ENCODE measurements at regions not wholly inside any gene's neighbourhood (a gene's known extent, or its start where the extent isn't known, plus 50 kb on each side); places are given as distances from the start of the nearest gene placed in this dataset.

- no TSS peak for BruUV-seq (replicated peaks)
- intact Hi-C loops (cut with micrococcal nuclease; ENCODE audit: unreplicated experiment), result no loop called here
These were observed 662.5 kb upstream of the SOX9 start for GRCh38 chr17:71458322-71458721.

GRCh38 chr17:71460943-71461342 is 659.9 kb upstream of the SOX9 start:
- TF ChIP-seq, protein P1, sequence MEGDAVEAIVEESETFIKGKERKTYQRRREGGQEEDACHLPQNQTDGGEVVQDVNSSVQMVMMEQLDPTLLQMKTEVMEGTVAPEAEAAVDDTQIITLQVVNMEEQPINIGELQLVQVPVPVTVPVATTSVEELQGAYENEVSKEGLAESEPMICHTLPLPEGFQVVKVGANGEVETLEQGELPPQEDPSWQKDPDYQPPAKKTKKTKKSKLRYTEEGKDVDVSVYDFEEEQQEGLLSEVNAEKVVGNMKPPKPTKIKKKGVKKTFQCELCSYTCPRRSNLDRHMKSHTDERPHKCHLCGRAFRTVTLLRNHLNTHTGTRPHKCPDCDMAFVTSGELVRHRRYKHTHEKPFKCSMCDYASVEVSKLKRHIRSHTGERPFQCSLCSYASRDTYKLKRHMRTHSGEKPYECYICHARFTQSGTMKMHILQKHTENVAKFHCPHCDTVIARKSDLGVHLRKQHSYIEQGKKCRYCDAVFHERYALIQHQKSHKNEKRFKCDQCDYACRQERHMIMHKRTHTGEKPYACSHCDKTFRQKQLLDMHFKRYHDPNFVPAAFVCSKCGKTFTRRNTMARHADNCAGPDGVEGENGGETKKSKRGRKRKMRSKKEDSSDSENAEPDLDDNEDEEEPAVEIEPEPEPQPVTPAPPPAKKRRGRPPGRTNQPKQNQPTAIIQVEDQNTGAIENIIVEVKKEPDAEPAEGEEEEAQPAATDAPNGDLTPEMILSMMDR (conservative IDR thresholded peaks at IDR 0.05; ENCODE audit: low read depth, low read length), result peak; percentile 61
- TF ChIP-seq EZH2 (IDR thresholded peaks at IDR 0.05; ENCODE audit: borderline replicate concordance, low read depth, low read length, poor library complexity, severe bottlenecking), result no peak
- DNase-seq (ENCODE audit: low spot score), result peak; percentile 40
- no peak overlapping the region for H3K27ac ChIP-seq (ENCODE audit: low read depth, low read length, poor library complexity, severe bottlenecking)
- CTCF ChIA-PET, result interaction anchor here (0.6 to 1.2 kb wide), 4 partner anchors 12 to 660 kb away, joined by 3 to 4 read pairs (median 3); partner anchors contain the start of gene SOX9
- no peaks in the 10 kb centered on the region for H3K27me3 ChIP-seq (replicated peaks; ENCODE audit: insufficient read depth, low read depth, low read length, poor library complexity)
- no TSS peak for BruUV-seq (replicated peaks)
- intact Hi-C loops (cut with micrococcal nuclease; ENCODE audit: unreplicated experiment), result loop anchor here (1.0 to 2.0 kb wide), 2 partner anchors 694 to 825 kb away; no protein-coding TSS in a partner anchor
- POLR2A ChIA-PET (ENCODE audit: low non-redundant PET), result interaction anchor here (0.7 kb wide), 1 partner anchor 79 kb away, joined by 7 read pairs; no protein-coding TSS in a partner anchor
- H3K4me3 ChIP-seq (ENCODE audit: low read depth, low read length, poor library complexity, severe bottlenecking), result no peak overlapping the region
- H3K9me3 ChIP-seq (ENCODE audit: low read depth, low read length, poor library complexity, severe bottlenecking), result no peaks in the 10 kb centered on the region
- H3K4me1 ChIP-seq (ENCODE audit: insufficient read depth, low read length, poor library complexity, severe bottlenecking), result no peaks in the 10 kb centered on the region
- no peaks in the 10 kb centered on the region for H3K36me3 ChIP-seq (ENCODE audit: insufficient read depth, low read length, poor library complexity, severe bottlenecking)

More at GRCh38 chr17:71458322-71458721, 662.5 kb upstream of the SOX9 start:
- H3K4me3 ChIP-seq (ENCODE audit: low read depth, low read length, poor library complexity, severe bottlenecking), result no peak overlapping the region
- no peaks in the 10 kb centered on the region for H3K4me1 ChIP-seq (ENCODE audit: insufficient read depth, low read length, poor library complexity, severe bottlenecking)
- no peaks in the 10 kb centered on the region for H3K27me3 ChIP-seq (replicated peaks; ENCODE audit: insufficient read depth, low read depth, low read length, poor library complexity)
- ChIA-PET CTCF (interaction anchor here (0.6 kb wide), 1 partner anchor 433 kb away, joined by 4 read pairs; no protein-coding TSS in a partner anchor), POLR2A (ENCODE audit: low non-redundant PET) (no interaction called here)
- no peaks in the 10 kb centered on the region for H3K36me3 ChIP-seq (ENCODE audit: insufficient read depth, low read length, poor library complexity, severe bottlenecking)
- TF ChIP-seq, protein P1 (conservative IDR thresholded peaks at IDR 0.05; ENCODE audit: low read depth, low read length), result no peak
- no peak for TF ChIP-seq EZH2 (IDR thresholded peaks at IDR 0.05; ENCODE audit: borderline replicate concordance, low read depth, low read length, poor library complexity, severe bottlenecking)
- no peak for DNase-seq (ENCODE audit: low spot score)
- no peaks in the 10 kb centered on the region for H3K9me3 ChIP-seq (ENCODE audit: low read depth, low read length, poor library complexity, severe bottlenecking)
- H3K27ac ChIP-seq (ENCODE audit: low read depth, low read length, poor library complexity, severe bottlenecking), result no peak overlapping the region

- Histone ChIP-seq H3K27me3 (replicated peaks; ENCODE audit: insufficient read depth, low read depth, low read length, poor library complexity) (no peaks in the 10 kb centered on the region), H3K4me3 (ENCODE audit: low read depth, low read length, poor library complexity, severe bottlenecking) (no peak overlapping the region), H3K9me3 (ENCODE audit: low read depth, low read length, poor library complexity, severe bottlenecking) (no peaks in the 10 kb centered on the region), H3K27ac (ENCODE audit: low read depth, low read length, poor library complexity, severe bottlenecking) (no peak overlapping the region), H3K36me3 (ENCODE audit: insufficient read depth, low read length, poor library complexity, severe bottlenecking) (no peaks in the 10 kb centered on the region), H3K4me1 (ENCODE audit: insufficient read depth, low read length, poor library complexity, severe bottlenecking) (no peaks in the 10 kb centered on the region)
- intact Hi-C loops (cut with micrococcal nuclease; ENCODE audit: unreplicated experiment), result loop anchor here (1.0 to 2.0 kb wide), 2 partner anchors 695 to 825 kb away; no protein-coding TSS in a partner anchor
- TF ChIP-seq, protein P1 (conservative IDR thresholded peaks at IDR 0.05; ENCODE audit: low read depth, low read length), result no peak
- TF ChIP-seq EZH2 (IDR thresholded peaks at IDR 0.05; ENCODE audit: borderline replicate concordance, low read depth, low read length, poor library complexity, severe bottlenecking), result no peak
- CTCF ChIA-PET, result interaction anchor here (0.9 to 1.2 kb wide), 3 partner anchors 11 to 659 kb away, joined by 3 to 4 read pairs (median 3); partner anchors contain the start of gene SOX9
- BruUV-seq (replicated peaks), result no TSS peak
- POLR2A ChIA-PET (ENCODE audit: low non-redundant PET), result no interaction called here
- peak; percentile 29 for DNase-seq (ENCODE audit: low spot score)
These were observed 659.2 kb upstream of the SOX9 start for GRCh38 chr17:71461498-71462169.
